SU-DHL-6 (cell line): ENCODE measurements at regions not wholly inside any gene's neighbourhood (a gene's known extent, or its start where the extent isn't known, plus 50 kb on each side); places are given as distances from the start of the nearest gene placed in this dataset.

Experiments
- H2AFZ ChIP-seq: fragments of 200-600 bp; sonication (generic); 2 replicates; pipeline ENCODE4 v1.6.1; 2014; ENCODE audit warnings: low read depth, mild to moderate bottlenecking, moderate library complexity, mixed read lengths, antibody characterized with exemption, low read length; ENCODE audit not compliant: severe bottlenecking
- H3F3A ChIP-seq: fragments of 200-600 bp; shearing (Covaris generic); 2 replicates; pipeline ENCODE4 v1.6.0; 2016; ENCODE audit warnings: antibody characterized with exemption, mild to moderate bottlenecking; ENCODE audit not compliant: insufficient read depth
- H3K27ac ChIP-seq: fragments of 200-600 bp; sonication (generic); 2 replicates; pipeline ENCODE4 v1.5.1; 2016; ENCODE audit warnings: low read depth, mild to moderate bottlenecking, low read length, moderate library complexity, mixed read lengths
- H3K27me3 ChIP-seq: fragments of 200-600 bp; sonication (generic), shearing (Covaris generic); 2 replicates; pipeline ENCODE4 v1.6.0; 2014; ENCODE audit warnings: mild to moderate bottlenecking, low read length
- H3K36me3 ChIP-seq: fragments of 200-600 bp; sonication (generic); 2 replicates; pipeline ENCODE4 v1.6.1; 2014; ENCODE audit warnings: mild to moderate bottlenecking, low read length, mixed read lengths
- H3K4me2 ChIP-seq: fragments of 300-600, 200-600 bp; shearing (Covaris generic), sonication (generic); 2 replicates; pipeline ENCODE4 v1.6.0; 2014; ENCODE audit warnings: low read length, low read depth, mild to moderate bottlenecking; ENCODE audit not compliant: poor library complexity, severe bottlenecking
- H3K4me3 ChIP-seq: fragments of 200-600 bp; sonication (generic); 2 replicates; pipeline ENCODE4 v1.5.1; 2014; ENCODE audit warnings: antibody characterized with exemption, low read length, mild to moderate bottlenecking, mixed read lengths; ENCODE audit not compliant: insufficient read depth, poor library complexity, severe bottlenecking
- H3K79me2 ChIP-seq: fragments of 200-600 bp; sonication (generic); 2 replicates; pipeline ENCODE4 v1.6.1; 2014; ENCODE audit warnings: mild to moderate bottlenecking, low read length, moderate library complexity; ENCODE audit not compliant: insufficient read depth
- H3K9ac ChIP-seq: fragments of 200-600 bp; sonication (generic); 2 replicates; pipeline ENCODE4 v1.7.0; 2014; ENCODE audit warnings: mild to moderate bottlenecking, low read length
- H3K9me2 ChIP-seq: fragments of 200-600 bp; sonication (generic); replicated peaks from 2 replicates; pipeline ENCODE4 v1.6.1; 2014; ENCODE audit warnings: low read length; ENCODE audit not compliant: insufficient read depth
- H3K9me3 ChIP-seq: fragments of 200-600 bp; sonication (generic); 2 replicates; pipeline ENCODE4 v1.6.1; 2014; ENCODE audit warnings: low read length, mixed read lengths; ENCODE audit not compliant: insufficient read depth
- H4K20me1 ChIP-seq: fragments of 200-600 bp; sonication (generic); 2 replicates; pipeline ENCODE4 v1.6.1; 2014; ENCODE audit warnings: low read depth, mild to moderate bottlenecking, antibody characterized with exemption, low read length, moderate library complexity, mixed read lengths
- EZH2phosphoT487 ChIP-seq: fragments of 200-600 bp; sonication (generic), shearing (Covaris generic); conservative IDR thresholded peaks from 2 replicates; pipeline ENCODE4 v1.6.1; 2018; ENCODE audit warnings: mild to moderate bottlenecking, antibody characterized with exemption, low read length, moderate library complexity, mixed read lengths
- TF ChIP-seq, protein P1 (sequence below): fragments of 200-600 bp; sonication (generic); IDR thresholded peaks from one replicate; pipeline ENCODE4 v1.5.1; 2017; ENCODE audit warnings: antibody characterized with exemption, mild to moderate bottlenecking, low read length, moderate library complexity; ENCODE audit not compliant: insufficient read depth, poor library complexity, severe bottlenecking

DNA sequence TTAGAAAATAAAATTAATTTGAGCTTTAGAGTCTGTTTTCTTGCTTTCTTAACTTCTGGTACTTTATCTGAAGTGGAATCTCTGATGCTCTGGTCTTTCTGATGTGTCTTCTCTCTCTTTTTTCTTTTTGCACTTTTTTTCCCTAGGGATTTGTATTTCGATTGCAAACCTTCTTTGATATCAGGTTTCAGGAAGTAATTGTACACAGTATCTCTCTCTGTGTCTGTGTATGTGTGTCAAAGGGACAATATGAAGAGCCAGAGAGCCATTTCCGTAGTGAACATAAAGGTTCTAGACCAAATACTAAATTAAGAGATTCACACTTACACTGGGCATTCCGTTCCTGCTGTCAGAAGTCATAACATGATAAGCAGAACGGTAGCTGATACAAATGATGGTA lies 325.0 kb downstream of the PCDH7 start:
- Histone ChIP-seq H3K9ac (no peak overlapping the region), H3K9me2 (no peaks in the 10 kb centered on the region), H3K79me2 (no peaks in the 10 kb centered on the region), H3F3A (no peaks in the 10 kb centered on the region), H3K36me3 (no peaks in the 10 kb centered on the region), H2AFZ (peak overlapping the region; percentile 85), H3K4me2 (peak overlapping the region; percentile 37), H3K27me3 (no peaks in the 10 kb centered on the region), H3K9me3 (no peaks in the 10 kb centered on the region), H3K27ac (no peak overlapping the region), H4K20me1 (no peaks in the 10 kb centered on the region), H3K4me3 (no peak overlapping the region)
- TF ChIP-seq, protein P1, sequence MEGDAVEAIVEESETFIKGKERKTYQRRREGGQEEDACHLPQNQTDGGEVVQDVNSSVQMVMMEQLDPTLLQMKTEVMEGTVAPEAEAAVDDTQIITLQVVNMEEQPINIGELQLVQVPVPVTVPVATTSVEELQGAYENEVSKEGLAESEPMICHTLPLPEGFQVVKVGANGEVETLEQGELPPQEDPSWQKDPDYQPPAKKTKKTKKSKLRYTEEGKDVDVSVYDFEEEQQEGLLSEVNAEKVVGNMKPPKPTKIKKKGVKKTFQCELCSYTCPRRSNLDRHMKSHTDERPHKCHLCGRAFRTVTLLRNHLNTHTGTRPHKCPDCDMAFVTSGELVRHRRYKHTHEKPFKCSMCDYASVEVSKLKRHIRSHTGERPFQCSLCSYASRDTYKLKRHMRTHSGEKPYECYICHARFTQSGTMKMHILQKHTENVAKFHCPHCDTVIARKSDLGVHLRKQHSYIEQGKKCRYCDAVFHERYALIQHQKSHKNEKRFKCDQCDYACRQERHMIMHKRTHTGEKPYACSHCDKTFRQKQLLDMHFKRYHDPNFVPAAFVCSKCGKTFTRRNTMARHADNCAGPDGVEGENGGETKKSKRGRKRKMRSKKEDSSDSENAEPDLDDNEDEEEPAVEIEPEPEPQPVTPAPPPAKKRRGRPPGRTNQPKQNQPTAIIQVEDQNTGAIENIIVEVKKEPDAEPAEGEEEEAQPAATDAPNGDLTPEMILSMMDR = no peak
- TF ChIP-seq EZH2phosphoT487 = no peak

DNA sequence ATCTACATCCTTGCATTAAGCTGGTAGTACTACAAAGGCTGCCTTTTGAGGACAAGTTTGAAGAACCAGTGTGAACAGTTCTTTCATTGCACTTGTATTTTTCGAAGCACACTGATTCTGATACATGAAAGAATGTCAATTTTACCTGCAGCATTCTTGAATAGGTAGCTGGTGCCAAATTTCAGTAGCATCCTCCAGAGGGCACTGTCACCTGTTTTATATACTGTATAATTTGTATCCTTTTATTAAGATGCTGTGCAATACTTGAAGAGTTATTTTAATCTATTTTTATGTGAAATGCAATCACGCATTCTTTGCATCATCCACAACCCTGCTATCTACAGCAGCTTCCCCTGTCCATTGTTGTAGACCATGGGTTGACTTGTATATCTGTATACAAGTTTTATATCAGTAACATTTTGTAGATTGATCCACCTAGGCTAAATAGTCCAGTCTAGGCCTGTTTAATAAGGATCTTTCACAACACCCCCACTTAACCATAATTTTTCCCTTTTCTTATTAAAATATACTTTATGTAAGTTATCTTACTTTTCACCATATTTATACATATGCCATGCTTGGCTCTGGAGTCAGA lies 325.7 kb downstream of the PCDH7 start:
- Histone ChIP-seq H3K4me3 (no peak overlapping the region), H3K36me3 (no peaks in the 10 kb centered on the region), H3F3A (no peaks in the 10 kb centered on the region), H3K9ac (no peak overlapping the region), H3K9me2 (no peaks in the 10 kb centered on the region), H2AFZ (peak overlapping the region; percentile 85), H3K27me3 (no peaks in the 10 kb centered on the region), H3K9me3 (no peaks in the 10 kb centered on the region), H3K4me2 (peak overlapping the region; percentile 37), H3K27ac (no peak overlapping the region), H4K20me1 (no peaks in the 10 kb centered on the region), H3K79me2 (no peaks in the 10 kb centered on the region)
- TF ChIP-seq, protein P1 = peak; percentile 58
- no peak for TF ChIP-seq EZH2phosphoT487

- no peak overlapping the region for H3K27ac ChIP-seq
- no peak overlapping the region for H3K9ac ChIP-seq
- TF ChIP-seq, protein P1 = no peak
- no peak for TF ChIP-seq EZH2phosphoT487
- H3K4me2 ChIP-seq = no peak overlapping the region
- no peaks in the 10 kb centered on the region for H3K36me3 ChIP-seq
- H4K20me1 ChIP-seq = no peaks in the 10 kb centered on the region
- H2AFZ ChIP-seq = no peak overlapping the region
- H3K4me3 ChIP-seq = no peak overlapping the region
- H3K27me3 ChIP-seq = no peaks in the 10 kb centered on the region
- H3K79me2 ChIP-seq = no peaks in the 10 kb centered on the region
- no peaks in the 10 kb centered on the region for H3F3A ChIP-seq
- no peaks in the 10 kb centered on the region for H3K9me2 ChIP-seq
- no peaks in the 10 kb centered on the region for H3K9me3 ChIP-seq
Measured at GRCh38 chr4:31051151-31051550, 331.0 kb downstream of the PCDH7 start.
